Left lung (tissue), 4 donors: ENCODE measurements at regions not wholly inside any gene's neighbourhood (a gene's known extent, or its start where the extent isn't known, plus 50 kb on each side); places are given as distances from the start of the nearest gene placed in this dataset.

ENCODE experiments used
- ATAC-seq: fragments of 200-7000 bp; cut with Tn5 transposase; one replicate; pipeline ENCODE4 v1.9.1; 2020; ENCODE audit warnings: moderate library complexity
- DNase-seq, 4 donors: peaks; one replicate each; pipeline ENCODE4 v3.0.0-alpha.2; 2013 to 2020
- H3K27ac ChIP-seq, 2 donors: fragments of 200-600 bp; sonication (generic) in 1 of 2; one replicate each; pipeline versions ENCODE4 v1.5.0 to v1.8.0; 2020 to 2021
- H3K27me3 ChIP-seq, 2 donors: fragments of 200-600 bp; sonication (generic) in 1 of 2; one replicate each; pipeline versions ENCODE4 v1.5.0 to v1.8.0; 2020 to 2021
- H3K36me3 ChIP-seq, 2 donors: fragments of 200-600 bp; sonication (generic) in 1 of 2; one replicate each; pipeline versions ENCODE4 v1.5.0 to v1.8.0; 2020 to 2021
- H3K4me1 ChIP-seq, 2 donors: fragments of 200-600 bp; one replicate each; pipeline ENCODE4 v1.8.0; 2021
- H3K4me3 ChIP-seq, 2 donors: fragments of 200-600 bp; sonication (generic) in 1 of 2; one replicate each; pipeline versions ENCODE4 v1.5.0 to v1.8.0; 2020 to 2021; ENCODE audit warnings: mild to moderate bottlenecking in 1 of 2
- H3K9me3 ChIP-seq, 2 donors: fragments of 200-600 bp; sonication (generic) in 1 of 2; one replicate each; pipeline versions ENCODE4 v1.5.0 to v1.8.0; 2020 to 2021
- CTCF ChIP-seq, 2 donors: fragments of 200-600 bp; sonication (generic) in 1 of 2; IDR thresholded peaks; one replicate each; pipeline versions ENCODE4 v1.5.0 to v1.8.0; 2021; ENCODE audit warnings: antibody characterized with exemption in 2 of 2
- intact Hi-C, 2 donors: fragments of 100-400 bp; cut with DNase I; formaldehyde crosslinking; loops; one replicate each; pipeline versions ENCODE4 v1.11.2 to v1.14.2; 2022
- donor health status: DM: no; HTN: yes; CAD: no.
- donor health status: DM: no; HTN: no; CAD: no.

DNA sequence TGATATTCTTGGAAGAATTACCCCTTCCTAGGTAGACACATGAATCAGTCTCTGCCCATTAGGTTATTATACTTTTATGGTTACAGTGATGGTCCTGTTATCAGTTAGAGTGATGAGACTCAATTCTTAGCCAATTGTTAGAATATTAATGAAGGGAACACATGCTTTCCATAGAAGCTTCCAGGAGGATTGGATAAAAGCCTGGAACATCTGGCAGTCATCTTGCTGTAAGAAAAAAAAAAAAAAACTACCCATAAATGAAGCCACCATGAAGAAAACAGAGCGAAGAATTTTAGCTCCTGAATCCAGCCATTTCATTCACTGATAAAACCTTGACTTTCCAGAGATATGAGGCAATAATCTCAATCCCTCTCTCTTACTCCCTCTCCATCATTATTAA, 262.5 kb upstream of the GRIN3A start:
- no peak for ATAC-seq
- no peaks in the 10 kb centered on the region for H3K27me3 ChIP-seq
- H3K27ac ChIP-seq = no peak overlapping the region
- no peaks in the 10 kb centered on the region for H3K9me3 ChIP-seq
- TF ChIP-seq CTCF (IDR thresholded peaks at IDR 0.05) = no peak
- H3K4me3 ChIP-seq = no peak overlapping the region
- no peaks in the 10 kb centered on the region for H3K4me1 ChIP-seq
- no peak for DNase-seq
- H3K36me3 ChIP-seq = no peaks in the 10 kb centered on the region
- intact Hi-C loops = no loop called here

GRCh38 chr9:101999441-101999840, 261.0 kb upstream of the GRIN3A start:
- Histone ChIP-seq H3K36me3 (no peaks in the 10 kb centered on the region), H3K4me3 (no peak overlapping the region), H3K4me1 (no peaks in the 10 kb centered on the region), H3K9me3 (no peaks in the 10 kb centered on the region), H3K27me3 (no peaks in the 10 kb centered on the region), H3K27ac (no peak overlapping the region)
- DNase-seq (no peak), ATAC-seq (no peak)
- intact Hi-C loops = no loop called here
- TF ChIP-seq CTCF (IDR thresholded peaks at IDR 0.05) = no peak

GRCh38 chr9:101995231-101995630, 256.8 kb upstream of the GRIN3A start:
- TF ChIP-seq CTCF (IDR thresholded peaks at IDR 0.05) = no peak
- intact Hi-C loops = no loop called here
- H3K9me3 ChIP-seq = no peaks in the 10 kb centered on the region
- H3K4me1 ChIP-seq = no peaks in the 10 kb centered on the region
- no peak for ATAC-seq
- no peaks in the 10 kb centered on the region for H3K36me3 ChIP-seq
- no peak overlapping the region for H3K4me3 ChIP-seq
- DNase-seq = no peak
- no peaks in the 10 kb centered on the region for H3K27me3 ChIP-seq
- H3K27ac ChIP-seq = no peak overlapping the region

DNA sequence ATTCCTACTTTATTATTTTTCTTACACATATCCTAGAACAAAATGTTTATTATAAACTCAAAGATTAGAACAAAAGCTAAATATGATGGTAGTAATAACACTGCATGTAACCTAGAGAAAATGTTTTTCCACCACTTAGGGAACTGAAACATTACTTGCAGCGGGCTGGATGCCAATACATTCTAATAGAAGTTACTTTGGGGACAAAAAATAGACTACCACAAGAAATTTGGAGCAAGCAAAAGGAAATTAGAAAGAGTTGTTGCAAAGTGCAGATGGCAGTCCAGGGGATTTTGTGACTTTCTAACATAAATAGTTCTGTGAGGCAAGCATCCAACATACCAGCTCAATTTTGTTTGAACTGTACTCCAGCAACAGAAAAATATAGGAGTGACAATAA, 255.3 kb upstream of the GRIN3A start:
- Histone ChIP-seq H3K27me3 (no peaks in the 10 kb centered on the region), H3K36me3 (no peaks in the 10 kb centered on the region), H3K4me3 (no peak overlapping the region), H3K9me3 (no peaks in the 10 kb centered on the region), H3K27ac (no peak overlapping the region), H3K4me1 (no peaks in the 10 kb centered on the region)
- intact Hi-C loops = no loop called here
- TF ChIP-seq CTCF (IDR thresholded peaks at IDR 0.05) = no peak
- ATAC-seq (no peak), DNase-seq (no peak)

DNA sequence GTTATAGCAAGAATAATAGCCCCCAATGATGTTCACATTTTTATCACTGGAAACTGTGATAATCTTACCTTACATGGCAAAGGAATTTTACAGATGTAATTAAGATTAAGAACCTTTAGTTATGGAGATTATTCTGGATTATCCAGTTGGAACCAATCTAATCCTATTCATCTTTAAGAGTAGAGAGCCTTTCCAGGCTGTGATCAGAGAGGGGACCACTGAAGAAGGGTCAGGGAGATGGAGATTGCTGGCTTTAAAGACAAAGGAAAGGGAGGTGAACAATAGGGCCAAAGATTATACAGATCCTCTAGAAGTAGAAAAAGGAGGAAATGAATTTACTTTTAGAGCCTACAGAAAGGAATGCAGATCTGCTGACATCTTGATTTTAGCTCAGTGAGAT, 253.5 kb upstream of the GRIN3A start:
- ATAC-seq = no peak
- intact Hi-C loops = no loop called here
- Histone ChIP-seq H3K36me3 (no peaks in the 10 kb centered on the region), H3K27ac (no peak overlapping the region), H3K9me3 (no peaks in the 10 kb centered on the region), H3K4me1 (no peaks in the 10 kb centered on the region), H3K27me3 (no peaks in the 10 kb centered on the region), H3K4me3 (no peak overlapping the region)
- no peak for TF ChIP-seq CTCF (IDR thresholded peaks at IDR 0.05)
- no peak for DNase-seq
